T-helper 1 cell (primary cell): ENCODE measurements at regions not wholly inside any gene's neighbourhood (a gene's known extent, or its start where the extent isn't known, plus 50 kb on each side); places are given as distances from the start of the nearest gene placed in this dataset.

Experiments used
- DNase-seq, 5 donors: peaks; one replicate each; pipeline ENCODE4 v3.0.0-alpha.2; 2012 to 2020

DNA sequence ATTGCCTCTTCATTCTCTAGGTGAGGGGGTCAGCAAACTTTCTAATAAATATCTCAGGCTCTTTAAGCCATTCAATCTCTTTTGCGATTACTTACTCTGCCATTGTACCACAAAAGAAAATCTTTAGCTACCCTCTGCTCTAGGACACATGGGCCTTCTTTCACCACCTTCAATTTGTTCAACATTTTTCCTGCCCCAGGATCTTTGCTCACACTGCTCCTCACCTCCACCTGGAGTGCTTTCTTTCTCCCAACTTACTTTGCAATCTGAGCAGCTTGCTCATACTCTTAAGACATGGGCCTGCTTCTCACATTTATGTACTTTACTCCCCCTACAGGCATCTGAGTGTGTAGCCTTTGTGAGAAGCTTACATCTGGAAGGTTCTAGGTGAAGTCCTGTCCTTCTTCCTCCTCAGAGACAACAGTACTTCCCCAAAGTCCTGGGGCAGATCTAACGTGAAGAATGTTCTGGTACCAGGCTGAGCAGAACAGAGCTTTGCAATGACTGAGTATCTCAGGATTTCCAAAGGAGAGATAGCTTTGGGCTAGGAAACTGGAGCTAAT is 55.0 kb upstream of the PRDM5 start:
- peak in 1 of 5 donors; percentile 25 for DNase-seq

DNA sequence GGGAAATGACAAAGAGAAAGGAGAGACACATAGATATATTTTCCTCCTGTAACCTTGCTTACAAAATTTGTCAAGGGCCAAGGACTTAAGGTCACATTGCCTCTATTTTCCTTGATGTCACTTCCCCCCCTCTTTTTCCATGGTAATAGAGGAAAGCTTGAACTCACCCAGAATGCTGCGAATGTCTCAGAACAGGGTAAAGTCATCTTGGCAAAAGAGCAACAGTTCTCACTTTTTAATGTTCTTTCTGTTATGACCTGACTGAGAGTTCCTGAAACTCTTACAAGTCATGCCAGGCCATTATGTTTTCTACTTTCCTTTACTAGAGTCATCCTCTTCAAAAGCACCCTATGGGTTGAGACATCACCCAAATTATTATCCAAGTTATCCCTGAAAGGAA is 50.7 kb upstream of the PRDM5 start:
- DNase-seq: no peak
